HG02884 (cell line): ENCODE measurements at regions not wholly inside any gene's neighbourhood (a gene's known extent, or its start where the extent isn't known, plus 50 kb on each side); places are given as distances from the start of the nearest gene placed in this dataset.
A peak's percentile ranks its signal among the peaks of the same experiment; 100 is the strongest.

Source experiments
- ATAC-seq: cut with Tn5 transposase; IDR thresholded peaks from one replicate; pipeline ENCODE4 v1.9.1; 2021; ENCODE audit warnings: mild to moderate bottlenecking, moderate library complexity; ENCODE audit not compliant: unreplicated experiment

GRCh38 chr5:96079075-96079474 is 117.4 kb upstream of the ELL2 start:
- peak; percentile 78 for ATAC-seq

DNA sequence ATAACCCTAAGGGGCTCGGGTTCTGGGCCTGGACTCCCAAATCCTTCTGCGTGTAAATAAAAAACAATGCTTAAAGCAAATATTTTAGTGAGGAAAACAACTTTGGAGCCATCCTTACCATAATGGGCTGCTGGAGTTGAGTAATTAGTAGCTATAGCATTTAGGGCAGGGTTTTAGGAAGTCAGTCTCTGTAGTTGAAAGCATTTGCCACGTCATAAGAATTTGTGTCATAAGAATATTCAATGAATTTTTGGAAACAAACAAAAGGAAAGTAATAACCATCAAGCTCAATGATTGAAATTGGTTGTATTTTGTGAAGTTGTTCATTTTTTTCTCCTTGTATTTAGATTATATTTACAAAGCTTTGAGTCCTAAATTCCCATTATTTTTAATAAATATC is 114.8 kb upstream of the ELL2 start:
- ATAC-seq, result no peak

GRCh38 chr5:96075579-96076289 is 114.1 kb upstream of the ELL2 start:
- no peak for ATAC-seq

GRCh38 chr5:96074870-96075269 is 113.2 kb upstream of the ELL2 start:
- no peak for ATAC-seq

DNA sequence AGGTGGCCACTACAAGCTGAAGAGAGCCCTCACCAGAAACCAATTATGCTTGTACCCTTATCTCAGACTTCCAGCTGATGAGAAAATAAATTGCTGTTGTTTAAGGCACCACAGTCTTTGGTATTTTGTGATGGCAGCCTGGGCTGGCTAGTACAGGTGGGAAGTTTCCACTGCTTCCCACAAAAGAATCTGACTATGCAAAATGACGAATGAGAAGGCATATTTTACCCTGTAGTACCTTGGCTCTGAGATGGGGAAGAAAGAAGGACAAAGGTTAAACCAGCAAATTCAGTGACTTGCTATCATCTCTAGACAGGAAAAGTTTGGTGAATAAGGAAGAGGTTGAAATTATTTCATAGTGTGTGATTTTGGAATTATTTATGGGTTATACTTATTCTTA is 112.8 kb upstream of the ELL2 start:
- ATAC-seq, result no peak

GRCh38 chr5:96072791-96073165 is 111.1 kb upstream of the ELL2 start:
- no peak for ATAC-seq

DNA sequence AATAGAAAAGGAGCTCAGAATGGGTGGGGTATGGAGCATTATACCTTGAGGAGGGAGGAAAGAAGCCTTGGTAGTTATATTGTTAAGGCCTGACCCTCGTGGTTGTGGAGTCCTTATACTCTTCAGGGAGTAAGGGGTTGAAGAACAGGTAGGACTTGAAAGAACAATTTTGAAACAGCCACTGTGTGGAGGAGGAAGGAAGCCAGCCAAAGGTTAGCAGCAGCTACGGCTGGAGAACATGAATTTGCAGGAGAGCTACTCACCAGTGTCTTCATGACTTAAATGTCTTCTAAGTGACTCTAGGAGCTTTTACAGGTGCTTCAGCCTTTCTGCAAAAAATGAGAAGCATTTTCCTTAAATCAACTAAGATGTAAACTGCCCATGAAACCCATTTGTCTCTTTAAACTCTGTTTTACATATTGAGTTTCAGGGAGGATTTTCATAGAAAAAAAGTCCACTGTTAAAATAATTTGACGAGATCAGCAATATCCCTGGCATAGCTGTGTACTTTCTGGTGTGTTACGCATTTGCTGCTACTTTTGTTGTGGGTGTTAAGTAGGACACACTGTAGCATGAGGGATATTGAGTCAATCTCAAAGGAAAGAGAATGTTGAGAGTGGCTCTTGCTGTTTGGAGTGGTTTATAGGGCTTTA is 110.6 kb upstream of the ELL2 start:
- ATAC-seq, result no peak

GRCh38 chr5:96070622-96071225 is 109.1 kb upstream of the ELL2 start:
- no peak for ATAC-seq

- ATAC-seq, result no peak
Measured at GRCh38 chr5:96067894-96068614, 106.4 kb upstream of the ELL2 start.

- no peak for ATAC-seq
Measured at GRCh38 chr5:96067251-96067650, 105.6 kb upstream of the ELL2 start.

- no peak for ATAC-seq
Measured at GRCh38 chr5:96066386-96066719, 104.7 kb upstream of the ELL2 start.

- ATAC-seq, result no peak
Measured at GRCh38 chr5:96065685-96066385, 104.2 kb upstream of the ELL2 start.

DNA sequence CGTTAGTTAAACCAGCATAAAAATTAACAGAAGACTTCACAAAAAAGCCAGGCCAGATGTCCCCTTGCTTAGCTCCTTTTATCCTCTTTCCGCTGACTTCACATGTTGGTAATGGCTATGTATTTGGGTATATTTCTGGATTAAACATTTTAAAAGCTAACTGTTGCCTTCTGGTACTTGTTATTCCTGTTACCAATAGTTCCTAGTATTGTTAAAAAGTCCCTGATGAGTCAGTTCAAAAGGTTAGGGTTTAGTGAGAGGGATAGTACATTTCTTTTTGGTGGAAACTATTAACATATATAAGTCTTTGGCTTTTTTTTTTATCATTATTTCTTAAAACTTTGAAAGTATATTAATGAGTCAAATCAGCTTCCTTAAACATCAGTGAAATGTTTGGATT is 103.2 kb upstream of the ELL2 start:
- no peak for ATAC-seq

DNA sequence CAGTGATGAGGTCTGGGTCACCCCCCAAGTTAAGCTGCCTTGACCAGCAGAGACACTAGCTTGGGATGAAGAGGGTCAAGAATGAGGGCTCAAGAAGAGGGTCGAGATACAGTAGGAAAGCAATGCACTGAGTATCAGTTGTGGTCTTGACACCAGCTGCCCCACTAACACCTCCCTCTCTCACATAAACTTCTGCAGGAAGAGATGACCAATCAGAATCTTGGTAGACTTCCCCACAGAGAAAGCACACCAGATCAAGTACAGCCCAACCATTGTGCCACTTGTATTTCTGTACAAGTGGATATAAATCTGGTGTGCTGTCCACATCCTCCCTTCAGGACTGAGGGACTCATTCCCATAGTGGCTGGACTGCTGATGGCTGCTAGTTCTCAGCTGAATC is 101.2 kb upstream of the ELL2 start:
- no peak for ATAC-seq

GRCh38 chr5:96058084-96058483 is 96.4 kb upstream of the ELL2 start:
- ATAC-seq, result no peak

DNA sequence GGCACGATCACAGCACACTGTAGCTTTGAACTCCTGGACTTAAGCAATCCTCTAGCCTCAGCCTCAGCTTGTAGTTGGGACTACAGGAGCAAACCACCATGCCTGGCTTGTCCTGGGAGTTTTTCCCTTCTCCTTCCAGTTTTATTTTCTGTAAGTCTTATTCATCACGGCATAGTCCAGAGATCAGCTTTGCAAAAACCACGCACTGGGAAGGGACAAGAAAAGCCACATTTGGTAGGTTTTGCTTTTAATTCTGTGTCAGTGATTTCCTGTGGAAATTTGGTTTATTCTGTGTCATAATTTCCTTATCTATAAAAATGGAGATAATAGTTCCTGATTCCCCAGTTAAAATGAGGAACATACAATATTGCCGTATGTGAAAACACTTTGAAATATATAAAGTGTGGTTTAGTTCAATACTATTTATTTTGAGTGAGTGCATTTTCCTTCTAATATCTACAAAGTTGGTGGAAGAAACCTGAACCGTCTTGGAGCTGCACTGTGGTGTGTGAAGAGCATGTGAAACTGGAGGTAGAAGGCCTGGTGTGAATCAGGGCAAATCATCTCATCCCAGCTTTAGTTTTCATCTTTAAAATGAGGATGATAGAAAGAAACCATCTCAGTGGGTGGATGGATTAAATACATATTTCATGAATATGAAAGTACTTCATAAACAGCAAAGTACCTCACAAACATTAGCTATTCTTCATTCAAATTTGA is 92.8 kb upstream of the ELL2 start:
- ATAC-seq, result no peak

DNA sequence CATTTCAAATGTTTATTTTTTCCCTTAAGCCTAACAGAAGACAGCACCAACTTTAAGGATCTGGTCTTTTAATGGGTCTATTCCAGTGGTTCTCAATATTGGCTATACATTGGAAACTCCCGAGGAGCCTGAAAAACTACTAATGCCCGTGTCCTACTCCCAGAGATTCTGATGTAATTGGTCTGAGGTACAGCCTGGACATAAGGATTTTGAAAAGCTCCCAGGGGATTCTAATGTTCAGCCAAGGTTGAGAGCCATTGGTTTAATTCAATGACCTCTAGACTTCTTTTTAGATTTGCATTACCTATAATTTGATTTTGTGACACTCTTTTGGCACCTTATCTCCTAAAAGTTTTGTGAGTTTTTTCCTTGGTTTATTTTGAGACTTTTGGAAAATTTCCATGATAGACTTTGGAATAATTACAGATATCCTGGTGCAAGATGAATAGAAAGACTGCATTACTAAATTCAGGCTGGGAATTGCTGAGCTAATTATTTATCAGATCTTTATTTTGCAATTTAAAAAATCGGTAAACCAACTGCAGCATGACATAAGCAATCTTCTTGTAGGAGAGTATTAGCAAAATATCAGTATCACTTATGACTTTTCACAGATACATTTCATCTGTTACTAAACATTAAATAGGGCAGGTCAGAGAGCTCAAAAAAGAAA is 91.5 kb upstream of the ELL2 start:
- no peak for ATAC-seq

- no peak for ATAC-seq
Measured at GRCh38 chr5:96052374-96052773, 90.7 kb upstream of the ELL2 start.

- ATAC-seq, result no peak
Measured at GRCh38 chr5:96051401-96051830, 89.8 kb upstream of the ELL2 start.

DNA sequence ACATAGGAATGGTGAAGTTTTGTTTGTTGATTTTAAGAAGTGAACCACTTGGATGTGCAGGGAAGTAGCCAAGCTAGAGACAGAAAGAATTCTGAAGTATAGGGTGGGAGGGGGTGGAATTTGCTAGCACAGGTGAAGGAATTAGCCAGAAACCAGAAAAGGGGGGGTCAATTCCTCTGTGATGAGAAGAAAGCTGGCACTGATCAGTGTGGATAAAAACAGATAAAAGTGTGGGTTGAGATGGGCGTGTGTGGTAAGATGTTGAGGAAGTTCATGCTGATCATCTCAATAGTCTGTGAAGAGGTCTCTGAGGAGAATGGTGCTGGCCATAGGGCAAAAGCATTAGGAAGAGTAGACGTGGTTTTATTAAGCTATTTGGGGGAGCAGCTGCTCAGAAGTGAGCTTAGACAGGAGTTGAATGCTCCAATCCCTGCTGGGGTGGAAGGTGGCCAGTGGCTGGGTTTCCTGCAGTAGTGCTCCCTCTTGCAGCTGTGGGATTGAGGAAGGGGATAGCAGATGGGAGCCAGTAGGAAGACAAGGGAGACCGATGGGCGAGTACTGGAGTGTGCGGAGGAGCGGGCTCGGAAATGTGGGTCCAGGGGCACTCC is 88.7 kb upstream of the ELL2 start:
- no peak for ATAC-seq
